HG03159 (cell line): ENCODE measurements at regions not wholly inside any gene's neighbourhood (a gene's known extent, or its start where the extent isn't known, plus 50 kb on each side); places are given as distances from the start of the nearest gene placed in this dataset.

ENCODE experiments used
- ATAC-seq: cut with Tn5 transposase; IDR thresholded peaks from one replicate; pipeline ENCODE4 v1.9.1; 2021; ENCODE audit warnings: mild to moderate bottlenecking, moderate library complexity; ENCODE audit not compliant: unreplicated experiment

GRCh38 chr15:53307952-53308624 lies 451.4 kb downstream of the WDR72 start:
- no peak for ATAC-seq

DNA sequence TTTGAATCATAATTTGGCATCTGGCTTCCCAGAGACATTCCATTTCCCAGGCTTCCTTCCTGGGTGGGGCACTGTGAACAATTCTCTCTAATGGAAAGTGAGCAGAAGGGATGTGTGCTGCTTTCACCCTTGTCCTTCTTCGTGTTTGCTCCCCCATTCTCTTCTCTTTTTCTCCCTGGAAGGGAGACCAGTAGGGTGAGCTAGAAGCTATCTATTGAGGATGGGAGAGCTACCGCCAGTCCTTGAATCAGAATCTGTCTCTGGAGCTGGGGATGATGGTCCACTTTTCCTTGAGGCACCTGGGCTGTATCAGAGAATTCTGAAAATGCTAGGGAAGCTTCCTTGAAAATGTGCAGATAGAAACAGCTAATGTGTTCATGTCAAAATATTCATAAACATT lies 453.9 kb downstream of the WDR72 start:
- no peak for ATAC-seq

- no peak for ATAC-seq
Observed at GRCh38 chr15:53305101-53305500, 454.4 kb downstream of the WDR72 start.

DNA sequence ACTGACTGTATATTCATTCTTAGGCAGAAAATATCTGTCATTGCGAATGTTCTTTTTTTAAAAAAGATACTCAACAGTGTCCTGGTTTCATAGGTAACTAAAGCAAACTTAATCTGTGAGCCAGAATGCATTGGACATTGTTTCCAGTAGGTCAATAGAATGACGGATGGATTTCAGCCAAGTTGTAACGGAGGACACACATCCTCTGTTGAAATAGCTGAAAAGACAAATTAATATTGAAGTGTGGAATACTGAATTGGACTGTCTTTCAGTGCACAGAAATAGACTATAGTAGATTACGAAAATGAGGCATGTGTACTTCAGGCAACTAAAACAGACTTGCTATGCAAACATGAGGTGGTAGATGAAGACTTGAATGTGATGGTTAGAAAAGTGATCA lies 461.6 kb downstream of the WDR72 start:
- ATAC-seq: no peak

DNA sequence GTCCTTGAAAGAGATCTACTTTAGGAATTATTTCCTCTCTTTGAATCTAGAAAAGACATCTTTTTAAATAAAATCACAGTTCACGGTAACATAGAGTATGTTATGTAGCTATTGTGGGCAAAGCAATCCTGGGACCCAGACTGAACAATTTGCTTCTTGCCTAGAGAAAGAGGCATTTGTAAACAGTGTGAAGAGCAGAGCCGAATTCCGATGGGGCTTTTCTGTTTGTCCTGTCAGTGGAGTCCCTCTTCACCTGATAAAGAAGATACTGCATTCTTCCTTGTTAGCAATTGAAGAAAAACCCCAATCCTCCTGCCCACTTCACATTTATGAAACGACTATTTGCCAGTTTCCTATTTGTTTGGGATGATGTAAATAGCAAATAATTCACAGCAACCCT lies 462.9 kb downstream of the WDR72 start:
- no peak for ATAC-seq

DNA sequence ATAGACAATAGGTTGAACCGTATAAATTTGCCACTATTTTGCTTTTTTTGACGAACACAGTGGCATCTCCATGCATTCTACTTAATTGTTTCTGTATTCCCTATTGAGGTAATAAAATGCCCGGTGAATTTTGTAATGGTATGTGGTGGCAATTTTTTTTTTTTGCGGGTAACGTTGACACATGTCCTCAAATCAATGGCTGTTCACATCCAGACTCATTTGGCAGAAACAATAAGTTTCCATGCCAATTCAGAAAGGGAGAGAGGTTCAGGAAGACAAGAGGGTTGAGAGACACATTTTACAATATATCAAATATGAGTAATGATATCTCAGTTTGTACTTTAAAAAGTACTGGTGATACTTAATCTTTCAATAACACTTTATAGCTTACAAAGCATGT lies 463.9 kb downstream of the WDR72 start:
- ATAC-seq: no peak

DNA sequence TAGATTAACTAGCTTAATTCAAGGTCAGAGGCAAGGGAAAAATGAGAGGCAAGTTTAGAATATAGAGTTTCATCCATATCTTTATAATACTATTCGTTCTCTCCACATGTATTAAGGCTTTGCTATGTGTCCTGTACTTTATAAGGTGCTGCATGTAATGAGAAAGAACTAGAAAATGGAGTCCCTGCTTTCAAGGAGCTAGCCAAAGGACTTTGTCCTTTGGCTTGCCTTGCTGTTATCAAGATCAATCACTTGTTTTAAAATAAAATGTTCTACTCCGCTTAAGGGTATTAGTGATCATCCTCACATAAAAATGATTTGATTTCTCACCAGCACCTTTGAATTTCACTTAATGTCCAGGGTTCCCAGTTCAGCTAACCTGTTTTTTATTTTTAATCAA lies 470.9 kb downstream of the WDR72 start:
- no peak for ATAC-seq

DNA sequence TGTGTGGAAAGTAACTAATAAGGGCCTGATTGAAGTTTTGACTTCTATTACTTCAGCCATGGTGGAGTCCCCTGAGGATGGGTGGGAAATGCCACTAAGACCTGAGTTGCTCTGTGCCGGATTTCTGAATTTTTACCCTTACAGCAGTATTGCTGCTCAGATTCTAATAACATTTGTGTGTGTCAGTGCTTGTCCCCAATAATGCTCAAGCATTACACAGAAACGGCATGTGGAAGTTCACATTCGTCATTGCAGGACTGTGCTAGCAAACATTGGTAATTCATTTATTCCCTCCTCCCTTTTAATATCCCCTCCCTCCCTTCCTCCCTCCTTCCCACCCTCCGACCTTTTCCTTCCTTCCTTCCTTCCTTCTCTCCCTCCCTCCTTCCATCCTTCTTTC lies 484.5 kb upstream of the ONECUT1 start:
- no peak for ATAC-seq

DNA sequence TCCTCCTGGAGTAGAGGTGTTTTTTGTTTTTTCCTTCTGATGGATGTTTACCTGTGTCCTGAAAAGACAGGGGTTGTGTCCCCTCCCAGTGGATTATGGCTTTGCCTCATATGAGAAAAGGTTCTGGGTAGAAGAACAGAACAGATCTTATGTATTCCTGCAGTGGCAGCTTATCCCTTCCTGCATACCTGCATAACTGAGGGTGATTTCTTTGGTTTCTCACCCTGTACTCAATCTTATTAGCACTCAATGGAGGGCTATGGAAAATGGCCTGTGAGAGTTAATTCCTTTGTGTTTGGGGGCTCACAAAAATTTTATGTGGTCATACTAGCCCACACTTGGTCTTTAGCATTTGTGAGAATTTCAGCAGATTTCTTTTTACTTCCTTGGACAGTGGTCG lies 482.0 kb upstream of the ONECUT1 start:
- ATAC-seq: no peak

DNA sequence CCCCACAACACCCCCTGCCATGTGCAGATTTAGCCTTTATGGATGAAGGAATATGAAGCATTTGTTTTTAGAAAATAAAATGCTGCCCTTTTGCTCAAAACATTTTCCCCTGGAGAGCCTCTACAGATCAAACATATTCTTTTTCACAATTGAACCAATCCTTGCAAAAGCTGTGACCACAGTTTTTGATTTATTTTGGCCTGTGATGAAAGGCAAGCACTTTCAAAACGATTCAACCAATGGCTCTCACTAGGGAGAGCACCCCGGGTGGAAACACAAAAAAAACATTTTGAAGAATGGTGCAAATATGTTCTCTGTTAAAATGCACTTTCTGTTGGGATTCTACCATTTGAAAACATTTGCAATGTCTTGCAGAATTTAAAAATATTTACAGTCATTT lies 476.0 kb upstream of the ONECUT1 start:
- ATAC-seq: no peak

- ATAC-seq: no peak
Observed at GRCh38 chr15:53260647-53261046, 470.5 kb upstream of the ONECUT1 start.

DNA sequence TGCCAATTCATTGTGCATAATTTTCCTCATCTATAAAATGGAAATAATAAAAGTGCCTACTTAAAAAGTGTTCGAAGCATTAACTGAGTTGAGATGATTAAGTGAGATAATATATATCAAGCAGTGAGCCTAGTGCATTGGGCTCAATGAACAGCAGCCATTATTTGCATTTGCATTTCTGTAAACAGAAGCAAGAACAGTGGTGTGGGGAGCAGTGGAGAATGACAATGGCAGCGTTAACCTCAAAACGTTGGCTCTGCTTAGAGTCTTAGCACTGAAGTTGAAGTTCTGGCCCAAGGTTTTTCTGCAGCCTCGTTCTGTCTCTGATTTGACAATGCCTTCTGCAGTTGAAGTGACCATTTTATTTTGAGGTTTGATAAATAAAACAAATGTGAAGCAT lies 466.3 kb upstream of the ONECUT1 start:
- ATAC-seq: no peak

- no peak for ATAC-seq
Observed at GRCh38 chr15:53256043-53256442, 465.9 kb upstream of the ONECUT1 start.

DNA sequence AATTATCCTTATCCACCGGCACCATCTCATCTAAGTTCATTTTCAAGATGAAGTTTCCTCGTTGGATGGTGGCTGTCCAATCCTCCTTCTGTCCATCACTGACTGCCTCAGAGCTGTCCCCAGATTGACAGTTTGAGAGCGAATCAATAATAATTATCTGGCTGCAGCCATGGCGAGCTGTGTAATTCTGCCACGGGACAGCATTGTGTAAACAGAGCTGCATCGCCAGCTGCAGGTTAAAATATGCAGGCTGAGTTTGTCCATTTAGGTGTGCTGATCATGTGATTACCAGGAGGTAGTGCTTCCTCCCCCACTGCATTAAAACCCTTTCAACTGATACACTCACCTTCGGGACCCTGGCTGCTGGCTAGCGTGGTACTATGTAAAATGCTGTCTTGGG lies 461.9 kb upstream of the ONECUT1 start:
- no peak for ATAC-seq

- ATAC-seq: no peak
Observed at GRCh38 chr15:53251523-53251922, 461.4 kb upstream of the ONECUT1 start.

DNA sequence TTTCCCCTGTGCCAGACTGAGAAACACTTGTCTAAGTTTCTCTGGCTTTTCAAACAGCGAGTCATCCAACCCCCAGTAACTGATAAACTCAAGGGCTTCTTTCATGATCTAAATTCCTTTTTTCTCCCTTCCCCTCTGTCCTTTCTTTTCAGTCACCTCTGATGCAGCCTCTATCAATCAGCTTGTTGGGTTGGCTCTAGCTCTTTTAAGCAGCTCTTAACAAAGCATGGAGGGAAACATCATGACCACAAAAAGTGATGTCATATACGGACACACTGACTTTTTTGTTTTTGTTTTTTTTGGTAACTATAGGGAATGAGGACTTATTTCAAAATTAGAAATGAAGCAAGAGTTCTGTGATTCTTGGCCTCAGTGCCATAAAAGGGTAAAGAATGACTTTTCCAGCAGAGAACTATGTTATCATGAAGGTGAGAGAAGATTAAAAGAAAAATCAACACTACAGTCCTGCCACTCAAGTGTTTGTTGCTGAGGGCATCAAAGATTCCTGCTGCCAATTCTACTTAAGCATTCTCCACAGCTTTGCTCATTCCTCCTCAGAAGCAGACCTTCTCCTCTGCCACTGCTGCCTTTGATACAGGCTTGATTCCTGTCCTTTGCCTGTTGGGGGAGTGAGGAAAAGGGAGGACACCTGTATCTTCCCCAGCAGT lies 457.0 kb upstream of the ONECUT1 start:
- ATAC-seq: no peak

DNA sequence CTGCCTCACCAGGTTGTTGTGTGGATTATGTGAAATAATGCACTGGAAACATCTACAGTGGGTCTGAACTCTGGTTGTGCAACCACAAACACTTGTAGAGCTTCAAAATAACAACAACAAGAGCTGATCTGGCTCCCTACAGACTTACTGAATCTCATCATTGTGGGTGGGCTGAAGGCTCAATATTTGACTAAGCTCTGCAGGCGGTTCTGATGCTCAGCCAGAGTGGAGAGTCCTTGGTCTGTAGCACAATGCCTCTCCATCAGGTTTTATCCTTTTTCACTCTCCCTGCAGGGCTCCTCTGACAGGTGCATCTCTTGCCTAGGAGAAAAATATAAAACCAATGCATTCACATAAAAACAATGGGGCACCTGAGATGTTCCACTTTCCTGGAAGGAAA lies 456.3 kb upstream of the ONECUT1 start:
- ATAC-seq: no peak

DNA sequence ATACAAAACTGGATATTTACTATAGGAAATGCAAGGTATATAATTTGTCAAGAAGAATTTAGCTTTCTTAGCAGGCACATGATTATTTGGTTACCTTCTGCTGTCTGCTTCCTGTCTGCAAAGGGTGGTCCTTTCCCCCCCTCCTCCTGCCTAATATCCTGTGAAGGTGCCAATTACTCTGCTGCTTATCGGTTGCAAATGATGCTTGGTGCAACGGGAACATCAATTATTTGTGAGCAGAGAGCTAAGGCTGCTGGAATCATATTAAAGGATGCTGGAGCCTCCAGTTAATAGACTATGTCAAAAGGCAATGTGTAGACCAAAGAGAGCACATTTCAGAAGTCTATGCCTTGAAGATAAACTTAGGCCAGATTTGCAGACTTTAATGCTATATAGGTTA lies 443.7 kb upstream of the ONECUT1 start:
- no peak for ATAC-seq

DNA sequence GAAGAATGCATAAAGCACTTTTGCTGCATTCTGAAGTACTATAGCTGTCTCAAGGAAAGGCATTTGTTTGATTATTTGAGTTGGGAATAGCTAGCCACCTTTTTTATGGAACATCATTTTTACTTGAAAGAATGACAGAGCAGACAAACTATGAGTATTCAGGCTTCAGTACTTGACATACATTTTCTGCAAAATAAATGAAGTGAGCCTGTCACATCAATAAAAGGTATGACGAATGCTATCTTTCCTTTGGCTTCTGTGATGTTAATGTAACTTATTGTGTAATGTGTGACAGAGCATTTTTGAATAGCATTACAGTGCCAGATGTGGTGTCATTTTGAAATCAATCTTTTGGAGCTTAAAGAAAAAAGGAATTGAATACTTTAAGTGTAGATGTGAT lies 440.3 kb upstream of the ONECUT1 start:
- no peak for ATAC-seq

DNA sequence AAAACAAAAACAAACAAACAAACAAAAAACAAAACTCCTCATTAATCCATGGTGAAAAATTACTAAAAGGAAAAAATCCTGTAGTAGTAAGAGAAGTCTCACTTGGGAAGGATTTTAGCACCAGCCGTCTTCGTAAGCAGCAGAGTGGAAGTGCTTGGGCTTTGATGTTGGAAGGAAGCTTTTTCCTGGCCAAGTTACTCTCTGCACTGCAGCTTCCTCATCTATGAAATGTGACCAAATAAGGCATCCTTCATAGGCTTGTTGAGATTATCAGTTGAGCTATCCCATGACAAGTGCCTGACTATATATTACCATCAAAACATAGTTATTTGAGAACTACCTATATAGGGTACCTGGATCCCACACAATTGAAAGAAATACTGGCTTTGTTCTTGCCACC lies 436.4 kb upstream of the ONECUT1 start:
- no peak for ATAC-seq

DNA sequence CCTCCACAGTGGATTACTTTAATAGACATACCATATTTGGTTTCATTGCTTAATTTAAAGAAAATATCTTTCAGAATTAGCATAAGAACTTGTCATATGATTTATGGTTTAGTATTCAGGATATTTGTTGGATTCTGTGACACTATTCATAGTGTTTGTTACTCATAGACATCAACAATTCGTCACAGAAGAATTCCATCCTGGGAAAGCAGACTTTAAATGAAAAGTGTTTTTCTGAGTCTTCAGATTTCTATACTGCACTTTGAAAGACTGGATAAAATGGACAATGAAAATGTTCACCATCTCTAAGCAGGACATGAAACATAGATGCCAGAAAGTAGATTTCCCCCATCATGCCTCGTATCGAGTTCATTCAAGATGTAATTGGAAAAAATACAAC lies 435.6 kb upstream of the ONECUT1 start:
- no peak for ATAC-seq

GRCh38 chr15:53224371-53224770 lies 434.2 kb upstream of the ONECUT1 start:
- no peak for ATAC-seq

GRCh38 chr15:53223815-53224214 lies 433.7 kb upstream of the ONECUT1 start:
- ATAC-seq: no peak
